AG09319 (cell line): ENCODE measurements at regions not wholly inside any gene's neighbourhood (a gene's known extent, or its start where the extent isn't known, plus 50 kb on each side); places are given as distances from the start of the nearest gene placed in this dataset.
A peak's percentile ranks its signal among the peaks of the same experiment; 100 is the strongest.

Experiments
- DNase-seq: peaks from one replicate; pipeline ENCODE4 v3.0.0-alpha.2; 2010; ENCODE audit warnings: low read depth; ENCODE audit errors: extremely low read depth
- TF ChIP-seq, protein P1 (sequence below): IDR thresholded peaks from 2 replicates; pipeline ENCODE4 v1.5.1; 2011; ENCODE audit warnings: low read depth, mild to moderate bottlenecking, inconsistent platforms, low read length, moderate library complexity

DNA sequence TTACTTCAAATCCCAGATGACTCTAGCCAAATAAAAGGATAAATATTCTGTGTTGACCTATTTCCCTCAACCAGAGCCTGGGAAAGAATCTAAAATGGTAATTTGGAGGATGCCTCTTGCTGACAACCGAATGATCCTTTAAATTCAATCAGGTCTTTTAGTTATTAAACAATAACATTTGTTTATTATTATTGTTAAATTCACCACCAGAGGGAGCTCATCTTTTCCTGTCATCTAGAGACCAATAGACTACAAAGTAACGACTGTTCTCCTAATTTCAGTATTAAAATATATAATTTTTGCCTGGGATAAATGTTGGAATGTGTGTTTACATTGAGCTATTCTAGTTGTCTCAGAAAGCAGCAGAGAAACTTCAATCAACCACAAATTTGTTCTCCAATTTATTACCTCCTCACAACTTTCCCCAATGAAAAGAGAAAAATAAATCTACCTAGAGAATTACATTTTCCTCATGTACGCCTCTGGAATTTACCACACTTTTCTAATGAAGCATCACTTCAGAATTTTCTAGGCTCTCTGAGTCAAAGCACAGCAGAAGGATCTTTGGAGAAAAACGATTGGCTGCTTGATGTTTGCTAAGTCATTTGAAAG lies 142.7 kb downstream of the SCG2 start:
- no peak for DNase-seq
- TF ChIP-seq, protein P1, sequence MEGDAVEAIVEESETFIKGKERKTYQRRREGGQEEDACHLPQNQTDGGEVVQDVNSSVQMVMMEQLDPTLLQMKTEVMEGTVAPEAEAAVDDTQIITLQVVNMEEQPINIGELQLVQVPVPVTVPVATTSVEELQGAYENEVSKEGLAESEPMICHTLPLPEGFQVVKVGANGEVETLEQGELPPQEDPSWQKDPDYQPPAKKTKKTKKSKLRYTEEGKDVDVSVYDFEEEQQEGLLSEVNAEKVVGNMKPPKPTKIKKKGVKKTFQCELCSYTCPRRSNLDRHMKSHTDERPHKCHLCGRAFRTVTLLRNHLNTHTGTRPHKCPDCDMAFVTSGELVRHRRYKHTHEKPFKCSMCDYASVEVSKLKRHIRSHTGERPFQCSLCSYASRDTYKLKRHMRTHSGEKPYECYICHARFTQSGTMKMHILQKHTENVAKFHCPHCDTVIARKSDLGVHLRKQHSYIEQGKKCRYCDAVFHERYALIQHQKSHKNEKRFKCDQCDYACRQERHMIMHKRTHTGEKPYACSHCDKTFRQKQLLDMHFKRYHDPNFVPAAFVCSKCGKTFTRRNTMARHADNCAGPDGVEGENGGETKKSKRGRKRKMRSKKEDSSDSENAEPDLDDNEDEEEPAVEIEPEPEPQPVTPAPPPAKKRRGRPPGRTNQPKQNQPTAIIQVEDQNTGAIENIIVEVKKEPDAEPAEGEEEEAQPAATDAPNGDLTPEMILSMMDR, result peak; percentile 11

DNA sequence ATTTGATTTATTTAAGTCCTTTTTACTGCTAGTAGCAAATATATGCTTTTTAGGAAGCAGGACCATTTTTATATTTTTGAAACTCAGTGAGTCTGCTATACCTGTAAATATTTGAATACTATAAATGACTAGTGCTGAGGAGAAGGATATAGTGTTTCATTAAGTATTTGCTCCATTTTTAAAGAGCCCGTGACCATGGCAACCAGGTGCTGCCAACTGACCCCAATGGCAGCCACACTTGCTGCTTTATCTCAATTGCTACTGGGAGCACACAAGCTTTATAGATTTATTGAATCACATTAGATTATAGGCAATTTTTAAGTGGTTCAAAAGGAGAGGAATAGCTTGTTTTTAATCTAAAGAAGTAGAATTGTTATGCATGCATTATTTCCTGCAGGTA lies 142.0 kb downstream of the SCG2 start:
- DNase-seq, result no peak
- TF ChIP-seq, protein P1, result no peak

DNA sequence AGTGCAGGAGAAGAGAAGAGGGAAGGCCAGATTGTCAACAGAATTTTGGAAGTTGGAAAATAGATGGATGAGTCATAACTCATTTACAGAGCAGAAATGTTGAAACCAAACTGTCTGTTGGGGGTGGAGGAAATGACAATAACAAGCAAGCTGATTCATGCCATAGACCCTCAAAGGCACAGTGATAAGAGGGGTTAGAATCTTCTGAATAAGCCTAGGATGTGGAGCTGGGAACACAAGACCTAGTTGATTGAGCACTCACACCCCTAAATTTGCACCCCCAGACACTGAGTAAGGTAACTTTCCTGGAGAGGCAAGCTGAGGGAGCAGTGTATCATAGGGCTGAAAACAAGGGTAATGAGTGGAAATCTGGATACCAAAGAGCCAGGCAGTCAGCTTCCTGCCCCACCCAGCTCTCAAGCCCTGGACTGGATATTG lies 141.4 kb downstream of the SCG2 start:
- DNase-seq, result no peak
- TF ChIP-seq, protein P1, result no peak

DNA sequence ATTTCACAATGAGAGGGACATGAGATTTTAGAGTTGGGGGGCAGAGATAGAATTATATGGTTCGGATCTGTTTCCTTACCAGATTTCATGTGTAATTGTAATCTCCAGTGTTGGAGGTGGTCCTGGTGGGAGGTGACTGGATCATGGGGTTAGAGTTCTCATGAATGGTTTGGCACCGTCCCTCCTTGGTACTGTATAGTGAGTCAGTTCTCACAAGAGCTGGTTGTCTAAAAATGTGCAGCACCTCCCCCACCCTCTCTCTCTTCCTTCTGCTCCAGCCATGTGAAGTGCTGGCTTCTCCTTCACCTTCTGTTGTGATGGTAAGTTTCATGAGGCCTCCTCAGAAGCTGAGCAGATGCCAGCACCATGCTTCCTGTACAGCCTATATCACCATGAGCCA lies 138.1 kb downstream of the SCG2 start:
- no peak for DNase-seq
- TF ChIP-seq, protein P1, result no peak

DNA sequence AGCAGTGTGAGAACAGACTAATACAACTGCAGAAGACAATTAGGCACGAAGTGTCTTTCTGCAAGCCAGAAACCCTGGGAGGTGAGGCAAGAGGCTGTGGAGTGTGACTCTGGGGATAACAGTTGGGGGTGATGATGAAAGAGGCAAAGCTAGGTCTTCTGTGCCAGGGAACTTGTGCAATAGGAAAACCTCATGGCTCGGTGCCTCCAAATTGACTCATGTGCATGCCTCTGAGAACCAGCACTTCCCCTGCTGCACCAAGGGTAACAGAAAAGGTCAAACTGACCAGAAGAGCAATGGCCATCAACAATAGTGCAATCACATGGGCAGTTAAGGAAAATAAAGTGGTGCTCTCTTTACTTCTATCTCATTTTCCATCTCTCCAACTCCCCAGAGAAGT lies 136.4 kb downstream of the SCG2 start:
- DNase-seq, result peak; percentile 94

DNA sequence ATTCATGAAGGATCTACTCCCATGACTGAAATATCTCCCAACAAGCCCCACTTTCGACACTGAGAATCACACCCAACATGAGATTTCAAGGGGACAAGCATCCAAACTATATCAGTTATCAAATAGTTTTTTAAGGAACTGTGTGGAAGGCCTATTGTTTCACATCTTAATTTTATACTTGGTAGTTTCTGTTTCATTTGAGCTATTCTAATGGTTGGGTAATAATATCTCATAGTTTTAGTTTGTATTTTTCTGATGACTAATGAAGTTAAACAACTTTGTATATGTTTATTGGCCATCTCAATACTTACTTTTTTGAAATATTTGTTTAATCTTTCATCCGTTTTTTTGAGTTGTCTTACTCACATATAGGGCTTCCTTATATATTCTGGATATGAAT lies 135.0 kb downstream of the SCG2 start:
- TF ChIP-seq, protein P1, result no peak
- no peak for DNase-seq

More for the DNA sequence above, 136.4 kb downstream of the SCG2 start:
- TF ChIP-seq, protein P1, result no peak

DNA sequence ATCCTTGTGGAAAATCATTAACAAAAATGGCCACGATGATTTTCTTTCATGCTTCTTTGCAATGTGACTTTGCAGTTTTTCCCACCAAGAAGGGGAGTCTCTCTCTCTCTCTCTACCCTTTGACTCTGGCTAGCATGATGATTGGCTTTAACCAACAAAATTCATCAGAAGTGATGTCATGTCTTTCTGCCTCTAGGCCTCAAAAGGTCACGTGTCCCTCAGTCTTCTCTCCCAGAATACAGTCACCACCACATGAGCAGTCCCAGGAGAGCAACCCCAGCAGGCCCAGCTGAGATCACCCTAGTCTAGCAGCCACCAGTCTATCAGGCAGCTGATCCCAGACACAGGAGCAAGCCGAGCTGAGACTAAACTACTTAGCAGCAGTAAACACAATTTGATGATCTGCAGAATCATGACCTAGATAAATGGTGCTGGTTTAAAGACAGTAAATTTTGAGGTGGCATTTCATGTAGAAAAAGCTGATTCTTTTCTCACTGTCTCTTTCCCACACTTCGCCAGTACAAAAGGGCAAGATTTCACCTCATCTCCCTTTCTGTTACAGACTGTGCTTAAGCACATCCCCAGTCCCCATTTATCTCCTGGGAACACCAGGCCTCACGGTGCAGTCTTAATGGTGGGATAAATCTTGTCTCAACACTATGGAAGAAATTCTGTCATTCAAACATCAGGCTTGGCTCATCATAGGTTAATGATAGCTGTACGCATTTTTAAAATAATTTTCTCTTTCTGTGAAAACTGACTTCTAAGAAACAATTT lies 132.7 kb downstream of the SCG2 start:
- DNase-seq, result no peak

More for the DNA sequence above, 132.7 kb downstream of the SCG2 start:
- TF ChIP-seq, protein P1, result no peak
